Sigmoid colon (tissue), 4 donors: ENCODE measurements at regions not wholly inside any gene's neighbourhood (a gene's known extent, or its start where the extent isn't known, plus 50 kb on each side); places are given as distances from the start of the nearest gene placed in this dataset.

Experiments
- CTCF ChIP-seq, 4 experiments: fragments of 450-650 bp in 3 of 4; fragments of 200-600 bp in 1 of 4; IDR thresholded peaks; one replicate each; pipeline ENCODE4 v1.5.1; 2016 to 2019; ENCODE audit warnings: antibody characterized with exemption in 4 of 4, mild to moderate bottlenecking in 3 of 4, moderate library complexity in 2 of 4
- POLR2A ChIP-seq, 2 donors: fragments of 450-650 bp; IDR thresholded peaks; one replicate each; pipeline ENCODE4 v1.6.1; 2016; ENCODE audit warnings: antibody characterized with exemption in 2 of 2, mild to moderate bottlenecking in 2 of 2, moderate library complexity in 2 of 2
- POLR2AphosphoS5 ChIP-seq, 4 donors: sonication (generic); formaldehyde crosslinking; IDR thresholded peaks; one replicate each; pipeline ENCODE4 v1.6.1; 2017; ENCODE audit warnings: antibody characterized with exemption in 4 of 4

DNA sequence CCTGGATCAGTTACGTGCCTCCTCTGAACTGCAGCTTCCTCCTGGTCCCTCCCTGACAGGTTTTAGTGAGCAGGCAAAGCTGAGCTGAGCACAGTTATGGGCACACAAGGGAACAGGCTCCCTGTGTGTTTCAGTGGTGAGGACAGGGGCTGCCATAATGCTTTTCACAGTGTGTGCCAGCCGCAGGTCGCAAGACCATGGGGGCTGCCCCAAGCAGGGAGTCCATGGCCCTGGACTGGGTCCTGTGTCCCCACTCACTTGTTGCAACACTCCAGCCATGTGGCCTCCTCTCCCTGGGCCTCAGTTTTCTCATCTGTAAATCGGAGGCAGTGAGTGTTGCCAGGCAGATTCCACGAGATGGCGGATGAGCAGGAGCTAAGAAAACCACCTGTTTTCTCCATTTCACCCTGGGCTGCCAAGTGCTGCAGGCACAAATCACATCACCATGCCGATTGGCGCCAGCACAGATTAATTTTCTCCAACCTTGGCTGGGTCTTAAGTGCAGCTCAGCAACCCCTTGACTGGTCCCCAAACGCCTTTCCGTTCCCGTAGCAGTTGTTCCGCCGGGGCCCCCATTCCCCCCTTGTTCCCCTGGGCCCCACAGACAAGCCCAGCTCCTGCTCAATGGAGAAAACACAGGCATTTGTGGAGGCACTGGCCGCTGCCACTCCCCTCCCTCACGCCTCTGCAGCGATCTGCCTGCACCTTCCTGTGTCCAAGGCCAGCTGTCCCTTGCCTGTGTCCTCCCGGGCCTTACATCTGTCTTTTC is 57.1 kb upstream of the NNAT start:
- TF ChIP-seq CTCF (IDR thresholded peaks at IDR 0.05) (no peak), POLR2A (IDR thresholded peaks at IDR 0.05) (no peak), POLR2AphosphoS5 (IDR thresholded peaks at IDR 0.05) (no peak)
